ENCODE measurements at regions not wholly inside any gene's neighbourhood (a gene's known extent, or its start where the extent isn't known, plus 50 kb on each side); places are given as distances from the start of the nearest gene placed in this dataset.

GRCh38 chr3:177930771-177931170 is 605.5 kb upstream of the KCNMB2 start:
- no peak for DNase-seq

GRCh38 chr3:177931346-177931745 is 604.9 kb upstream of the KCNMB2 start:
- no peak for DNase-seq

- no peak for DNase-seq
Measured at GRCh38 chr3:177932346-177932745, 603.9 kb upstream of the KCNMB2 start.

- DNase-seq: no peak
Measured at GRCh38 chr3:177932750-177933660, 603.2 kb upstream of the KCNMB2 start.

GRCh38 chr3:177934001-177934891 is 602.0 kb upstream of the KCNMB2 start:
- no peak for DNase-seq

GRCh38 chr3:177935047-177935446 is 601.2 kb upstream of the KCNMB2 start:
- DNase-seq: no peak

GRCh38 chr3:177936721-177937120 is 599.5 kb upstream of the KCNMB2 start:
- no peak for DNase-seq

GRCh38 chr3:177942911-177943310 is 593.3 kb upstream of the KCNMB2 start:
- no peak for DNase-seq

- DNase-seq: peak; percentile 31 to 60
Measured at GRCh38 chr3:177944228-177944661, 592.0 kb upstream of the KCNMB2 start.

GRCh38 chr3:177946048-177946447 is 590.2 kb upstream of the KCNMB2 start:
- DNase-seq: no peak

GRCh38 chr3:177946497-177946896 is 589.7 kb upstream of the KCNMB2 start:
- no peak for DNase-seq

- no peak for DNase-seq
Measured at GRCh38 chr3:177946936-177947335, 589.3 kb upstream of the KCNMB2 start.

GRCh38 chr3:177947901-177948300 is 588.3 kb upstream of the KCNMB2 start:
- DNase-seq: no peak

GRCh38 chr3:177948716-177949425 is 587.4 kb upstream of the KCNMB2 start:
- no peak for DNase-seq

- DNase-seq: no peak
Measured at GRCh38 chr3:177959188-177959587, 577.0 kb upstream of the KCNMB2 start.

- no peak for DNase-seq
Measured at GRCh38 chr3:177960014-177960413, 576.2 kb upstream of the KCNMB2 start.

GRCh38 chr3:177960722-177961121 is 575.5 kb upstream of the KCNMB2 start:
- no peak for DNase-seq

- no peak for DNase-seq
Measured at GRCh38 chr3:177961784-177962183, 574.5 kb upstream of the KCNMB2 start.

- no peak for DNase-seq
Measured at GRCh38 chr3:177966493-177966892, 569.7 kb upstream of the KCNMB2 start.

- DNase-seq: no peak
Measured at GRCh38 chr3:177968891-177969290, 567.3 kb upstream of the KCNMB2 start.

- DNase-seq: no peak
Measured at GRCh38 chr3:177973241-177973840, 562.9 kb upstream of the KCNMB2 start.

- no peak for DNase-seq
Measured at GRCh38 chr3:177976241-177976640, 560.0 kb upstream of the KCNMB2 start.

GRCh38 chr3:177976866-177977265 is 559.4 kb upstream of the KCNMB2 start:
- no peak for DNase-seq
